KMS-11 (cell line): ENCODE measurements at regions not wholly inside any gene's neighbourhood (a gene's known extent, or its start where the extent isn't known, plus 50 kb on each side); places are given as distances from the start of the nearest gene placed in this dataset.

Experiments used
- H2AFZ ChIP-seq: fragments of 200-600 bp; sonication (generic); 2 replicates; pipeline ENCODE4 v1.6.1; 2016; ENCODE audit warnings: antibody characterized with exemption, mixed run types, low read depth
- H3K27ac ChIP-seq: fragments of 200-600 bp; sonication (generic); 2 replicates; pipeline ENCODE4 v1.6.1; 2016; ENCODE audit warnings: mild to moderate bottlenecking, mixed run types
- H3K27me3 ChIP-seq: fragments of 200-600 bp; sonication (generic); 2 replicates; pipeline ENCODE4 v1.6.1; 2017; ENCODE audit warnings: mild to moderate bottlenecking, low read depth, mixed run types, moderate library complexity; ENCODE audit not compliant: insufficient read depth
- H3K36me3 ChIP-seq: fragments of 200-600 bp; sonication (generic); 2 replicates; pipeline ENCODE4 v1.6.1; 2017; ENCODE audit warnings: mild to moderate bottlenecking, mixed run types; ENCODE audit not compliant: insufficient read depth
- H3K4me1 ChIP-seq: fragments of 200-600 bp; sonication (generic); 2 replicates; pipeline ENCODE4 v1.6.1; 2016; ENCODE audit warnings: mild to moderate bottlenecking, low read depth, mixed run types; ENCODE audit not compliant: poor library complexity, severe bottlenecking
- H3K4me2 ChIP-seq: fragments of 200-600 bp; sonication (generic); 2 replicates; pipeline ENCODE4 v1.7.0; 2016; ENCODE audit warnings: mild to moderate bottlenecking, mixed run types
- H3K4me3 ChIP-seq: fragments of 200-600 bp; sonication (generic); IDR thresholded peaks from 2 replicates; pipeline ENCODE4 v1.6.1; 2017; ENCODE audit warnings: low read depth, low read length, mixed read lengths; ENCODE audit not compliant: insufficient read depth
- H3K79me2 ChIP-seq: fragments of 200-600 bp; sonication (generic); 2 replicates; pipeline ENCODE4 v1.6.1; 2016; ENCODE audit warnings: low read depth, mixed run types; ENCODE audit not compliant: insufficient read depth
- H3K9ac ChIP-seq: fragments of 200-600 bp; sonication (generic); 2 replicates; pipeline ENCODE4 v1.6.1; 2016; ENCODE audit warnings: mild to moderate bottlenecking, mixed run types
- H4K20me1 ChIP-seq: fragments of 200-600 bp; sonication (generic); 2 replicates; pipeline ENCODE4 v1.6.1; 2016; ENCODE audit warnings: mild to moderate bottlenecking, mixed run types; ENCODE audit not compliant: insufficient read depth
- TF ChIP-seq, protein P1 (sequence below): fragments of 200-600 bp; sonication (generic); conservative IDR thresholded peaks from 2 replicates; pipeline ENCODE4 v1.6.1; 2017; ENCODE audit warnings: low read depth, mild to moderate bottlenecking, antibody characterized with exemption, low read length, moderate library complexity, mixed read lengths

DNA sequence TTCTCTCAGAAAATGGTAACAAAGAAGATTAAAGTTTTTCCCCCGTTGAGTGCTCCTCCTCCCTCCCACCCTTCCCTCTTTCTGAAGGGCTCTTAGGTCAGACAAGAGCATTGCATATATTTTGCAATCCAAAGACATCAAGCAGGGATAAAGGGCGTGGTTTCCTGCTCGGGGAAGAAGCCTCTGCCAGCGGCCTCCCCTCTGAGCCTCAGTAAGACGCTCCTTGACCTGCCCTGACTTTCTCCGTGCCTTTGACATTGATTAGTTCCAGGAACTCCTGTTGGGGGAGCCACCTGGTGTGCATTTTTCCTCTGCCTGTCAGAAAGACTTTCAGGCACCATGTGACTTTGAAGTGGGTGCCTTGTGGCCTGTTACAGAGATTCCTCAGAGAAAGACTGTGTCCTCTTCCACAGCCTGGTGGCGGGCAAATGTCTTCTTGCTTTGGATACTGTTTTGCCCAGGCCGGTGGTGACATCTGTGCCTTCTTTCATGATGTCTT is 87.2 kb upstream of the TBL1XR1 start:
- no peak overlapping the region for H3K4me2 ChIP-seq
- H3K4me1 ChIP-seq = no peaks in the 10 kb centered on the region

DNA sequence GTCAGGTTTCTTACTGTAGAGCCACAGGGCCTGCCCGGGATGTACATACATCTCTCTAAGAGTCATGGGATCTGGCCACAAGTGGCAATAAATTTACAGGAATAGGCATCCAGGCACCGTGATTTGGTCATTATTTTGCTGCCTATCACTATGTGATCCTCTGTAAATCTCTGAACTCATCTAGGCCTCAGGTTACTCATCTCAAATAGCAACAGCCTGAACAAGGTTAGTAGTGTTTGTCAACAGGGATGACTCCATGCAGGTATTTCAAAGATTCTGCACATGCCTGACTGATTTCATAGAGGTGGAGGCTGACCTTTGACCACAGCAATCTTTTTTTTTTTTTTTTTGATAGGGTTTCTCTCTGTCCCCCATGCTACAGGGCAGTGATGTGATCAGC is 88.8 kb upstream of the TBL1XR1 start:
- no peak overlapping the region for H3K9ac ChIP-seq
- no peaks in the 10 kb centered on the region for H3K36me3 ChIP-seq
- no peak overlapping the region for H3K4me2 ChIP-seq
- no peaks in the 10 kb centered on the region for H3K79me2 ChIP-seq
- H3K4me1 ChIP-seq = no peaks in the 10 kb centered on the region
- no peaks in the 10 kb centered on the region for H3K27me3 ChIP-seq
- no peaks in the 10 kb centered on the region for H4K20me1 ChIP-seq
- no peak overlapping the region for H3K4me3 ChIP-seq
- TF ChIP-seq, protein P1, sequence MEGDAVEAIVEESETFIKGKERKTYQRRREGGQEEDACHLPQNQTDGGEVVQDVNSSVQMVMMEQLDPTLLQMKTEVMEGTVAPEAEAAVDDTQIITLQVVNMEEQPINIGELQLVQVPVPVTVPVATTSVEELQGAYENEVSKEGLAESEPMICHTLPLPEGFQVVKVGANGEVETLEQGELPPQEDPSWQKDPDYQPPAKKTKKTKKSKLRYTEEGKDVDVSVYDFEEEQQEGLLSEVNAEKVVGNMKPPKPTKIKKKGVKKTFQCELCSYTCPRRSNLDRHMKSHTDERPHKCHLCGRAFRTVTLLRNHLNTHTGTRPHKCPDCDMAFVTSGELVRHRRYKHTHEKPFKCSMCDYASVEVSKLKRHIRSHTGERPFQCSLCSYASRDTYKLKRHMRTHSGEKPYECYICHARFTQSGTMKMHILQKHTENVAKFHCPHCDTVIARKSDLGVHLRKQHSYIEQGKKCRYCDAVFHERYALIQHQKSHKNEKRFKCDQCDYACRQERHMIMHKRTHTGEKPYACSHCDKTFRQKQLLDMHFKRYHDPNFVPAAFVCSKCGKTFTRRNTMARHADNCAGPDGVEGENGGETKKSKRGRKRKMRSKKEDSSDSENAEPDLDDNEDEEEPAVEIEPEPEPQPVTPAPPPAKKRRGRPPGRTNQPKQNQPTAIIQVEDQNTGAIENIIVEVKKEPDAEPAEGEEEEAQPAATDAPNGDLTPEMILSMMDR = no peak
- H2AFZ ChIP-seq = no peak overlapping the region
- no peak overlapping the region for H3K27ac ChIP-seq

More for the DNA sequence above, 87.2 kb upstream of the TBL1XR1 start:
- Histone ChIP-seq H2AFZ (no peak overlapping the region), H3K4me3 (no peak overlapping the region), H3K27me3 (no peaks in the 10 kb centered on the region), H3K79me2 (no peaks in the 10 kb centered on the region), H3K36me3 (no peaks in the 10 kb centered on the region), H3K9ac (no peak overlapping the region), H4K20me1 (no peaks in the 10 kb centered on the region), H3K27ac (no peak overlapping the region)
- TF ChIP-seq, protein P1 = no peak

DNA sequence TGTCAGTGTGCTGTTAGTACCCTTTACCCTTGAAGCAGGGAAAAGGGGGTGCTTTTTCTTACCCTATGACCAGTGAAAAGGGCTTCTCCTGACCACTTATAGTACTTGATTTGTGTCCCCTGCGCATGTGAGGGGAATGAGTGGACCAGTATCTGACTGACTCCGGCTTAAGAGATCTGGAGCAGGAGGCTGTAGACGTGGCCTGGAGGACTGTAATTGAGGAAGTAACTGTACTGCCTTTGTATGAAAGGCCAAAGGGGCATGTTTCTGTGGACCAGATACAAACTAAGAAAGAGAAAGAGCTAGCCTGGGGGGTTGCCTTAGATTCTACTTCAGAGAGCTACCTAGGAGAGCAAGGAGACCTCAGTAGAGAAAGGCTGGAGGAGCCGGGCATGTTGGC is 89.9 kb upstream of the TBL1XR1 start:
- Histone ChIP-seq H3K27me3 (no peaks in the 10 kb centered on the region), H2AFZ (no peak overlapping the region), H3K9ac (no peak overlapping the region), H3K79me2 (no peaks in the 10 kb centered on the region), H3K27ac (no peak overlapping the region), H4K20me1 (no peaks in the 10 kb centered on the region), H3K36me3 (no peaks in the 10 kb centered on the region), H3K4me3 (no peak overlapping the region), H3K4me1 (no peaks in the 10 kb centered on the region), H3K4me2 (no peak overlapping the region)
- TF ChIP-seq, protein P1 = no peak

DNA sequence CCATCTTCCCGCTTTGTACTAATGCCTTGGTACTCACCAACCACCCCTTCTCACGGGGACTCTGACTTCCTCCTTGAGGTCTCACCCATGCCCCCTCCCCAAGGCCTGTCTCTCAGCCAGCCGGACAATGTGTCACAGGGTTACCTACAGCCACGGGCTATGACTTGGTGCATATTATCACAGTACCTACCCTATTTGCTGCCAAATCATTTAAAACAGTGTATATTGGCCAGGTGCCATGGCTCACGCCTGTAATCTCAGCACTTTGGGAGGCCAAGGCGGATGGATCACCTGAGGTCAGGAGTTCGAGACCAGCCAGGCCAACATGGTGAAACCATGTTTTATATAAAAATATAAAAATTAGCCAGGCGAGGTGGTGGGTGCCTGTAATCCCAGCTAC is 93.4 kb upstream of the TBL1XR1 start:
- Histone ChIP-seq H3K9ac (no peak overlapping the region), H3K4me2 (no peak overlapping the region), H3K4me3 (no peak overlapping the region), H3K4me1 (no peaks in the 10 kb centered on the region), H3K27me3 (no peaks in the 10 kb centered on the region), H2AFZ (no peak overlapping the region), H3K79me2 (no peaks in the 10 kb centered on the region), H3K36me3 (no peaks in the 10 kb centered on the region), H4K20me1 (no peaks in the 10 kb centered on the region), H3K27ac (no peak overlapping the region)
- TF ChIP-seq, protein P1 = no peak

DNA sequence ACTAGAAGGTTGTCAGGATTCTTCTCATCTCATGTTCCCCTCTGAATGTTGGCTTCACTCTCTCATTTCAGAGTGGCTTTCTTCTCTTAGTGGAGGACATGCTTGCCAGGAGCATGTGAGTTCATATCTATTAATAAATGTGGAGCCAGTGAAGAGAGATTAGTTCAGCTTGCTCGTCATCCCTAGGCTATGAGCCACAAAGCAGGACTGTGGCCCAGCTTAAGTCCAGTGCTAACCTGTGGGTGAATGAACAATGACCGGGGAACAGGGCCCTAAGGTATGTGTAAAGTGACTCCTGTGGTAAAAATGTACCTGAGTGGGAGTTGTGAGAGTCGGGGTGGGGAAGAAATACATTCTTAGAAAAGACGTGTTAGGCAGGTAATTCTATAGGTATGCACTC is 96.9 kb upstream of the TBL1XR1 start:
- H2AFZ ChIP-seq = no peak overlapping the region
- TF ChIP-seq, protein P1 = no peak
- H3K27me3 ChIP-seq = no peaks in the 10 kb centered on the region
- no peak overlapping the region for H3K9ac ChIP-seq
- H3K27ac ChIP-seq = no peak overlapping the region
- H3K79me2 ChIP-seq = no peaks in the 10 kb centered on the region
- no peaks in the 10 kb centered on the region for H3K36me3 ChIP-seq
- H3K4me1 ChIP-seq = no peaks in the 10 kb centered on the region
- no peak overlapping the region for H3K4me2 ChIP-seq
- H4K20me1 ChIP-seq = no peaks in the 10 kb centered on the region
- H3K4me3 ChIP-seq = no peak overlapping the region
